Smooth muscle cell (in vitro differentiated cells): ENCODE measurements at regions not wholly inside any gene's neighbourhood (a gene's known extent, or its start where the extent isn't known, plus 50 kb on each side); places are given as distances from the start of the nearest gene placed in this dataset.

Source experiments
- DNase-seq: peaks from one replicate; lab custom pipeline; 2025; ENCODE audit not compliant: unreplicated experiment; lab: John Stamatoyannopoulos, UW
- H2AFZ ChIP-seq: fragments of 200-600 bp; sonication (generic); 2 replicates; pipeline ENCODE4 v1.6.0; 2016; ENCODE audit warnings: antibody characterized with exemption, low read depth, mild to moderate bottlenecking
- H3F3A ChIP-seq: fragments of 200-600 bp; sonication (generic); 2 replicates; pipeline ENCODE4 v1.6.0; 2017; ENCODE audit warnings: antibody characterized with exemption, low read depth
- H3K27ac ChIP-seq: fragments of 200-600 bp; sonication (generic); 2 replicates; pipeline ENCODE4 v1.5.1; 2016; ENCODE audit warnings: low read depth, mild to moderate bottlenecking
- H3K27me3 ChIP-seq: fragments of 200-600 bp; sonication (generic); 2 replicates; pipeline ENCODE4 v1.6.1; 2016; ENCODE audit warnings: low read depth, mild to moderate bottlenecking
- H3K36me3 ChIP-seq: fragments of 200-600 bp; sonication (generic); 2 replicates; pipeline ENCODE4 v1.5.1; 2016; ENCODE audit warnings: low read depth
- H3K4me1 ChIP-seq: fragments of 200-600 bp; sonication (generic); 2 replicates; pipeline ENCODE4 v1.5.1; 2016; ENCODE audit warnings: low read depth
- H3K4me2 ChIP-seq: fragments of 200-600 bp; sonication (generic); 2 replicates; pipeline ENCODE4 v1.6.0; 2016; ENCODE audit warnings: mild to moderate bottlenecking
- H3K4me3 ChIP-seq: fragments of 200-600 bp; sonication (generic); 2 replicates; pipeline ENCODE4 v1.5.1; 2016; ENCODE audit warnings: mild to moderate bottlenecking
- H3K79me2 ChIP-seq: fragments of 200-600 bp; sonication (generic); 2 replicates; pipeline ENCODE4 v1.6.0; 2016; ENCODE audit warnings: low read depth, mild to moderate bottlenecking
- H3K9ac ChIP-seq: fragments of 200-600 bp; sonication (generic); 2 replicates; pipeline ENCODE4 v1.6.0; 2016; ENCODE audit warnings: low read depth
- H3K9me3 ChIP-seq: fragments of 200-600 bp; sonication (generic); replicated peaks from 2 replicates; pipeline ENCODE4 v1.5.1; 2016; ENCODE audit warnings: low read depth
- H4K20me1 ChIP-seq: fragments of 200-600 bp; sonication (generic); 2 replicates; pipeline ENCODE4 v1.6.0; 2016; ENCODE audit warnings: low read depth
- WGBS: methylation state at CpG from one replicate; pipeline ENCODE4 v1.1.7; 2016; ENCODE audit warnings: low lambda C conversion rate; 5-methylcytosine and 5-hydroxymethylcytosine counted together
- TF ChIP-seq, protein P1 (sequence below): fragments of 200-600 bp; sonication (generic); IDR thresholded peaks from 2 replicates; pipeline ENCODE4 v1.5.1; 2017; ENCODE audit warnings: borderline replicate concordance, mild to moderate bottlenecking, antibody characterized with exemption; ENCODE audit not compliant: insufficient read depth, poor library complexity, severe bottlenecking

DNA sequence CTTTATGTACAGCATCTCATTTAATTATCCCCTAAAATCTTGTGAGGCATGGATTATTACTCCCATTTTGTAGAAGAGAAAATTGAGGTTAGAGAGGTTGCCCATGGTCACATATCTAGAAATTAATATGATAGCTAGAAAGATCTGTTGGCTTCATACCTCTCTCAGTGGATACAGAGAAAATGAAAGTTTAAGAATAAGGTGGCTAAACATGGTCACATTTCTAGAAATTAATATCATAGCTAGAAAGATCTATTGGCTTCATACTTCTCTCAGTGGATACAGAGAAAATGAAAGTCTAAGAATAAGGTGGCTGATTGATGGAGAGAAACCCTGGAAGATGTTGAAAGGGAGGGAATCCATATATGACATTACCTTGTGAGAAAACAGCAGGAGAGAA lies 260.7 kb upstream of the MAN1A1 start:
- Histone ChIP-seq H3F3A (no peaks in the 10 kb centered on the region), H2AFZ (no peak overlapping the region), H3K79me2 (no peaks in the 10 kb centered on the region), H3K9ac (no peak overlapping the region), H3K4me3 (no peak overlapping the region), H3K9me3 (no peaks in the 10 kb centered on the region), H3K4me1 (peaks cover 6% of the 10 kb centered on the region), H3K27ac (no peak overlapping the region), H3K36me3 (no peaks in the 10 kb centered on the region), H3K4me2 (no peak overlapping the region), H3K27me3 (no peaks in the 10 kb centered on the region), H4K20me1 (no peaks in the 10 kb centered on the region)
- TF ChIP-seq, protein P1, sequence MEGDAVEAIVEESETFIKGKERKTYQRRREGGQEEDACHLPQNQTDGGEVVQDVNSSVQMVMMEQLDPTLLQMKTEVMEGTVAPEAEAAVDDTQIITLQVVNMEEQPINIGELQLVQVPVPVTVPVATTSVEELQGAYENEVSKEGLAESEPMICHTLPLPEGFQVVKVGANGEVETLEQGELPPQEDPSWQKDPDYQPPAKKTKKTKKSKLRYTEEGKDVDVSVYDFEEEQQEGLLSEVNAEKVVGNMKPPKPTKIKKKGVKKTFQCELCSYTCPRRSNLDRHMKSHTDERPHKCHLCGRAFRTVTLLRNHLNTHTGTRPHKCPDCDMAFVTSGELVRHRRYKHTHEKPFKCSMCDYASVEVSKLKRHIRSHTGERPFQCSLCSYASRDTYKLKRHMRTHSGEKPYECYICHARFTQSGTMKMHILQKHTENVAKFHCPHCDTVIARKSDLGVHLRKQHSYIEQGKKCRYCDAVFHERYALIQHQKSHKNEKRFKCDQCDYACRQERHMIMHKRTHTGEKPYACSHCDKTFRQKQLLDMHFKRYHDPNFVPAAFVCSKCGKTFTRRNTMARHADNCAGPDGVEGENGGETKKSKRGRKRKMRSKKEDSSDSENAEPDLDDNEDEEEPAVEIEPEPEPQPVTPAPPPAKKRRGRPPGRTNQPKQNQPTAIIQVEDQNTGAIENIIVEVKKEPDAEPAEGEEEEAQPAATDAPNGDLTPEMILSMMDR: no peak
- no peak for DNase-seq

DNA sequence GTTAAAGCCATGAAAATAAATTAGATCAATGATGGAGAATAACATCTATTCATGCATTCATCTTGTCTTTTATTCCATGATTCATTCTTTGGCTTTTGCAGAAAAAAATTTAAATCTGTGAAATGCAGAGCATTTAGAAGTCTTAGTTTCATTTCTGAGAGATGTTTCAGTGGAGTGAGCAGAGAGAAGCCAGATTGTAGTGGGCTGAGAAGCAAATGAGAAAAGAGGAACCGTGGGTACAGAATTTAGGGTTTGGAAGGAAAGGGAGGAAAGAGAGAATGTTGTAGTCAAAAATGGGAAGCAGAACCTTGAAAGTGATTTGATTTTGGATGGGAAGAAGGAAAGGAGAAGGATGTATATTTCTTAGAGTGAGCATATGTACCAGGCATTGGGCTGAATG lies 260.3 kb upstream of the MAN1A1 start:
- no peak overlapping the region for H3K4me2 ChIP-seq
- no peaks in the 10 kb centered on the region for H3K79me2 ChIP-seq
- no peak for DNase-seq
- H3K27me3 ChIP-seq: no peaks in the 10 kb centered on the region
- no peaks in the 10 kb centered on the region for H3K9me3 ChIP-seq
- TF ChIP-seq, protein P1: no peak
- H3K36me3 ChIP-seq: no peaks in the 10 kb centered on the region
- no peak overlapping the region for H3K9ac ChIP-seq
- no peaks in the 10 kb centered on the region for H3F3A ChIP-seq
- no peaks in the 10 kb centered on the region for H4K20me1 ChIP-seq
- H3K27ac ChIP-seq: no peak overlapping the region
- 93% methylated on average over 1 of the region's 1 CpG for WGBS
- peak overlapping the region; percentile 42 for H2AFZ ChIP-seq
- H3K4me3 ChIP-seq: no peak overlapping the region
- H3K4me1 ChIP-seq: peaks cover 6% of the 10 kb centered on the region

DNA sequence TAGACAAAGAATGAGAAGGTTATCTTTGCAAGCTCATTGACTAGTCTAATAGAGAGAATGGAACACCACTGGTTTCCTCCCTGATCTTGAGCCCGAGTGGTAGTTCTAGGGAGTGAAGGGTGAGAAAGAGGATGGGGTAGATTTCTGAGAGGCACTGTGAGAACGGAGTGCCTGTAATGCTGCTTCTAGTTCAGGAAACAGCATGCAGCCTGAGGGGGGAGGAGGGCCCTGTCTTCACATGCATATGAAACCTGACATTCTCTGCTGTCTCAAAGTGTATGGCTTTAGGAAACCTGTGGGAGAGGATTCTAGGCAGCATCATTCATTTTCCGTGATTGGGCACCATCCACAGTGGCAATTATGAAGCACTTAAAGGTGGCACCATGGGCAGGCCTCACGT lies 259.4 kb upstream of the MAN1A1 start:
- no peak overlapping the region for H3K4me2 ChIP-seq
- H3K9ac ChIP-seq: no peak overlapping the region
- H3K27ac ChIP-seq: no peak overlapping the region
- 74% methylated on average over 4 of the region's 4 CpGs for WGBS
- no peaks in the 10 kb centered on the region for H3K36me3 ChIP-seq
- H3K9me3 ChIP-seq: no peaks in the 10 kb centered on the region
- no peak overlapping the region for H3K4me3 ChIP-seq
- H3K79me2 ChIP-seq: no peaks in the 10 kb centered on the region
- DNase-seq: no peak
- TF ChIP-seq, protein P1: no peak
- no peaks in the 10 kb centered on the region for H4K20me1 ChIP-seq
- H3K4me1 ChIP-seq: peaks cover 6% of the 10 kb centered on the region
- no peaks in the 10 kb centered on the region for H3F3A ChIP-seq
- H3K27me3 ChIP-seq: no peaks in the 10 kb centered on the region
- H2AFZ ChIP-seq: no peak overlapping the region

DNA sequence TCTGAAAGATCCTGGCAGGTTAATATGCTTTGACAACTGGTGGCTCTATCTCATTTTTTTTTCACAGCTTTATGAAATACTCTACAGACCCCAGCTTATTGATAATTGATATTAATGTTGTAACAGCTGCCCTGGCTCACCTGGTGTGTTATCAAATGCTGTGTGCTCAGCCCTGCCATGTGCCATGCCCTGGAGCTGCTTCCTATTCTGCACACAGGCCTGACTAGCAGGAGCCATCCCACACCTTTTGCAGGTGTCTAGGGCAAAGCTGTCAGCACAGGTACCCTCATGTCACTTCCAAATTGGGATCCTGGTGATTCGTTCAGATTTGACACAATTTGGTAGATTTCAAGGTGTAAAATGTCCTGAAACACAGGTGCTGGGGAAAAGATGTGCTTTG lies 254.6 kb upstream of the MAN1A1 start:
- Histone ChIP-seq H3F3A (no peaks in the 10 kb centered on the region), H3K4me3 (no peak overlapping the region), H3K79me2 (no peaks in the 10 kb centered on the region), H3K27ac (no peak overlapping the region), H3K27me3 (no peaks in the 10 kb centered on the region), H3K4me2 (no peak overlapping the region), H3K4me1 (no peaks in the 10 kb centered on the region), H3K9ac (no peak overlapping the region), H4K20me1 (no peaks in the 10 kb centered on the region), H3K36me3 (no peaks in the 10 kb centered on the region), H2AFZ (no peak overlapping the region), H3K9me3 (no peaks in the 10 kb centered on the region)
- TF ChIP-seq, protein P1: no peak
- 88% methylated on average over 1 of the region's 1 CpG for WGBS
- DNase-seq: no peak
